Caco-2 (cell line): ENCODE measurements at regions not wholly inside any gene's neighbourhood (a gene's known extent, or its start where the extent isn't known, plus 50 kb on each side); places are given as distances from the start of the nearest gene placed in this dataset.

Experiments
- BruUV-seq: library from RNA; stranded (reverse); fragments of 400-500 nt; replicated peaks from 2 replicates; lab custom pipeline; 2021; lab: Mats Ljungman, UMichigan
- CTCF ChIA-PET: fragments of 300-600 bp; sonication (Branson Sonifier 250); formaldehyde crosslinking; loops from one replicate; lab custom pipeline; 2022; ENCODE audit warnings: antibody characterized with exemption; lab: Charles Lee
- POLR2A ChIA-PET: fragments of 300-600 bp; sonication (Branson Sonifier 250); formaldehyde crosslinking; loops from one replicate; lab custom pipeline; 2022; ENCODE audit warnings: antibody characterized with exemption; lab: Charles Lee
- DNase-seq, 2 experiments: peaks; one replicate each; pipeline versions ENCODE4 v3.0.0 to v3.0.0-alpha.2; 2020 to 2022
- H3K27me3 ChIP-seq: replicated peaks from 2 replicates; pipeline ENCODE4 v1.6.0; 2011; ENCODE audit warnings: low read length; ENCODE audit not compliant: control insufficient read depth, insufficient read depth
- H3K36me3 ChIP-seq: 2 replicates; pipeline ENCODE4 v1.5.1; 2011; ENCODE audit warnings: low read length; ENCODE audit not compliant: control insufficient read depth, insufficient read depth
- H3K4me1 ChIP-seq: fragments of 250-450 bp; sonication (Bioruptor Pico); 2 replicates; pipeline ENCODE4 v1.5.1; 2020; ENCODE audit warnings: mild to moderate bottlenecking
- H3K4me3 ChIP-seq: 2 replicates; pipeline ENCODE4 v1.5.1; 2011; ENCODE audit warnings: low read depth, mild to moderate bottlenecking, control low read depth, low read length
- H3K9me3 ChIP-seq: fragments of 250-450 bp; sonication (Bioruptor Pico); 2 replicates; pipeline ENCODE4 v1.5.1; 2020; ENCODE audit warnings: mild to moderate bottlenecking, moderate library complexity
- H3K27ac Mint-ChIP-seq: one replicate; pipeline ENCODE4 v1.8.0; 2022; ENCODE audit warnings: mixed read lengths; ENCODE audit not compliant: unreplicated experiment
- H3K27me3 Mint-ChIP-seq: one replicate; pipeline ENCODE4 v1.8.0; 2022; ENCODE audit warnings: mixed read lengths; ENCODE audit not compliant: insufficient read depth, unreplicated experiment
- H3K36me3 Mint-ChIP-seq: one replicate; pipeline ENCODE4 v1.8.0; 2022; ENCODE audit warnings: mild to moderate bottlenecking, mixed read lengths; ENCODE audit not compliant: insufficient read depth, unreplicated experiment
- H3K4me1 Mint-ChIP-seq: one replicate; pipeline ENCODE4 v1.8.0; 2022; ENCODE audit warnings: low read depth, mixed read lengths; ENCODE audit not compliant: unreplicated experiment
- H3K4me3 Mint-ChIP-seq: one replicate; pipeline ENCODE4 v1.8.0; 2022; ENCODE audit warnings: mild to moderate bottlenecking, moderate library complexity, mixed read lengths; ENCODE audit not compliant: unreplicated experiment
- H3K9me3 Mint-ChIP-seq: one replicate; pipeline ENCODE4 v1.8.0; 2022; ENCODE audit warnings: mixed read lengths; ENCODE audit not compliant: unreplicated experiment
- CTCF ChIP-seq, 2 experiments: fragments of 200-600 bp in 1 of 2; IDR thresholded peaks; 1 replicate in 1 of 2; 2 replicates in 1 of 2; pipeline versions ENCODE4 v1.5.1 to v1.8.0; 2011 to 2022; ENCODE audit warnings: antibody characterized with exemption in 1 of 2, control low read depth in 1 of 2, inconsistent platforms in 1 of 2, low read depth in 1 of 2, low read length in 1 of 2, mild to moderate bottlenecking in 1 of 2, moderate library complexity in 1 of 2; ENCODE audit not compliant: insufficient read depth in 1 of 2, severe bottlenecking in 1 of 2, unreplicated experiment in 1 of 2
- intact Hi-C: fragments of 100-400 bp; cut with micrococcal nuclease; formaldehyde crosslinking; loops from one replicate; pipeline ENCODE4 v1.10.0; 2022; ENCODE audit not compliant: unreplicated experiment

DNA sequence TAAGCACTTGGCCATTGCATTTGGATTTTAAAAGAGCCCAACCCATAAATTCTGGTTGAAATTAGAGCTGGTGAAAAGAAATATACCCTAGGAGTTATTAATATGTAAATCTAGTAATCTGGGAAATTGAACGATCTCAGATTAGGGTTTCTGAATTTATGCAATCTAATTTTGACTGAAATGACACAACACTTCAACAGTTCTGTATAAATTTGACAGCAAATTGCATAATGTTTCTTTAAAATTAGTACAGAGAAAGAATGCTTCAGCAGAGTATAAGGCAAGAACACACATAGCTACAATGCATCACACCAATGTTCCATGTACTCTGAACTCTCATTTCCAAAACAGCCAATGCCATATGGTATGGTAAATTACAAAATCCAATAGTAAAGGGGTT, 201.5 kb upstream of the ITGA4 start:
- Mint-ChIP-seq H3K9me3 (no peaks in the 10 kb centered on the region), H3K27me3 (no peaks in the 10 kb centered on the region), H3K4me1 (no peaks in the 10 kb centered on the region), H3K36me3 (no peaks in the 10 kb centered on the region), H3K4me3 (no peak overlapping the region), H3K27ac (no peak overlapping the region)
- no peaks in the 10 kb centered on the region for H3K4me1 ChIP-seq
- intact Hi-C loops = no loop called here
- TF ChIP-seq CTCF (IDR thresholded peaks at IDR 0.05; ENCODE audit: insufficient read depth in 1 of 2, low read depth in 1 of 2, low read length in 1 of 2, severe bottlenecking in 1 of 2, unreplicated experiment in 1 of 2) = no peak
- no peaks in the 10 kb centered on the region for H3K9me3 ChIP-seq
- CTCF ChIA-PET = no interaction called here
- no peaks in the 10 kb centered on the region for H3K36me3 ChIP-seq
- no peak overlapping the region for H3K4me3 ChIP-seq
- no TSS peak for BruUV-seq
- POLR2A ChIA-PET = no interaction called here
- no peaks in the 10 kb centered on the region for H3K27me3 ChIP-seq
- DNase-seq = no peak

GRCh38 chr2:181258720-181259119, 198.5 kb upstream of the ITGA4 start:
- ChIA-PET POLR2A (no interaction called here), CTCF (no interaction called here)
- intact Hi-C loops = no loop called here
- Mint-ChIP-seq H3K9me3 (no peaks in the 10 kb centered on the region), H3K4me3 (no peak overlapping the region), H3K36me3 (no peaks in the 10 kb centered on the region), H3K27me3 (no peaks in the 10 kb centered on the region), H3K27ac (no peak overlapping the region), H3K4me1 (no peaks in the 10 kb centered on the region)
- DNase-seq = no peak
- H3K4me3 ChIP-seq = no peak overlapping the region
- no peaks in the 10 kb centered on the region for H3K27me3 ChIP-seq
- TF ChIP-seq CTCF (IDR thresholded peaks at IDR 0.05; ENCODE audit: insufficient read depth in 1 of 2, low read depth in 1 of 2, low read length in 1 of 2, severe bottlenecking in 1 of 2, unreplicated experiment in 1 of 2) = no peak
- no peaks in the 10 kb centered on the region for H3K36me3 ChIP-seq
- no peaks in the 10 kb centered on the region for H3K9me3 ChIP-seq
- no peaks in the 10 kb centered on the region for H3K4me1 ChIP-seq
- BruUV-seq = no TSS peak

GRCh38 chr2:181262782-181263181, 194.4 kb upstream of the ITGA4 start:
- no peaks in the 10 kb centered on the region for H3K4me1 Mint-ChIP-seq
- TF ChIP-seq CTCF (IDR thresholded peaks at IDR 0.05; ENCODE audit: insufficient read depth in 1 of 2, low read depth in 1 of 2, low read length in 1 of 2, severe bottlenecking in 1 of 2, unreplicated experiment in 1 of 2) = no peak
- H3K4me3 Mint-ChIP-seq = no peak overlapping the region
- BruUV-seq = no TSS peak
- no peaks in the 10 kb centered on the region for H3K9me3 ChIP-seq
- CTCF ChIA-PET = no interaction called here
- POLR2A ChIA-PET = no interaction called here
- no peaks in the 10 kb centered on the region for H3K36me3 Mint-ChIP-seq
- DNase-seq = no peak
- peaks cover 2% of the 10 kb centered on the region for H3K27me3 Mint-ChIP-seq
- H3K27ac Mint-ChIP-seq = no peak overlapping the region
- no peaks in the 10 kb centered on the region for H3K27me3 ChIP-seq
- intact Hi-C loops = no loop called here
- H3K4me1 ChIP-seq = no peaks in the 10 kb centered on the region
- no peaks in the 10 kb centered on the region for H3K9me3 Mint-ChIP-seq
- H3K36me3 ChIP-seq = no peaks in the 10 kb centered on the region
- no peak overlapping the region for H3K4me3 ChIP-seq
